K562 (cell line): ENCODE measurements at regions not wholly inside any gene's neighbourhood (a gene's known extent, or its start where the extent isn't known, plus 50 kb on each side); places are given as distances from the start of the nearest gene placed in this dataset.

Experiments used
- TF ChIP-seq, protein P1 (sequence below), 2 experiments: fragments of 450-650 bp; IDR thresholded peaks; 2 replicates each; pipeline ENCODE4 v1.6.1; 2016; ENCODE audit warnings: mild to moderate bottlenecking in 2 of 2, borderline replicate concordance in 1 of 2, low read depth in 1 of 2, moderate library complexity in 1 of 2
- TF ChIP-seq, protein P2 (sequence below): fragments of 250-450 bp; sonication (Bioruptor Pico); IDR thresholded peaks from 2 replicates; pipeline ENCODE4 v1.5.0; 2021
- TF ChIP-seq, protein P3 (sequence below): IDR thresholded peaks from 3 replicates; pipeline ENCODE4 v1.6.1; 2011; ENCODE audit warnings: borderline replicate concordance, mild to moderate bottlenecking, moderate library complexity; ENCODE audit not compliant: insufficient read length; ENCODE audit errors: extremely low read depth
- TF ChIP-seq, protein P4 (sequence below): sonication (generic); formaldehyde crosslinking; IDR thresholded peaks from 2 replicates; pipeline ENCODE4 v1.8.0; 2022; ENCODE audit warnings: missing genetic modification reagents, mild to moderate bottlenecking, moderate library complexity, borderline replicate concordance

DNA sequence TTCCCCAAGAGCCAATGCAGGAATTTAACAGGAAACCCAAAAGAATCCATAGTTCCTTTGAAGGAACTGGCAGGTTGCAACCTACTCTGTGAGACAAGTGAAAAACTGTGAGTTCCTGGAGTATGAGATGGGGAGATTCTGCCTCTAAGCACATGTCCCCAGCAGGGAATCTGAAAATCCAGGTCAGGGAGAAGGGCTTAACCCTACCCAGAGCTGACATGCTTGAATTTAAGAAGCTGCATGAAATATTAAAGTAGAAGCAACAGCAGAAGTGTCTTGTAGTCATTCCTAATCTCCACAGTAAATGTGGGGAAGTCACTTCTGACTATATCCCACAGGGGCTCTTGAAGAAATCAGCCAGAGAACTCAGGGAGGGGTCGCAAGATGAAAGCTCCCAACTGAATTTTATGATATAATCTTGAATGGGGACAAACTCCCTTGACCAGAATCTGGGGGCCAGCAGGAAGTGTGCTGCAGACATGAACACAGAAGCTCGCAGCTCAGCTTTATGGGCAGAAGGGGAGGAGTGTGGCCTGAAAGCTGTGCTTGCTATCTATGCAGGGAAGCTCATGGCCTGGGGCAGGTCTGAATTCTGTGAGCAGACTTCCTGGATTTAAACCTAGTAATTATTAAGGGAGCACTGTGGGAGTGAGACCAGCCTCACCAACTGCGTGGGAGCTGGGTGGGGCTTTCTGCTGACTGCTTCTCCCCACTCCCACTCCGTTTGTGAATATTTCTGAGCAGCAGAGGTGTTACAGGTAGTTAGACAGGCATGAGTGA is 184.1 kb upstream of the KYNU start (continued):
- TF ChIP-seq, protein P1, sequence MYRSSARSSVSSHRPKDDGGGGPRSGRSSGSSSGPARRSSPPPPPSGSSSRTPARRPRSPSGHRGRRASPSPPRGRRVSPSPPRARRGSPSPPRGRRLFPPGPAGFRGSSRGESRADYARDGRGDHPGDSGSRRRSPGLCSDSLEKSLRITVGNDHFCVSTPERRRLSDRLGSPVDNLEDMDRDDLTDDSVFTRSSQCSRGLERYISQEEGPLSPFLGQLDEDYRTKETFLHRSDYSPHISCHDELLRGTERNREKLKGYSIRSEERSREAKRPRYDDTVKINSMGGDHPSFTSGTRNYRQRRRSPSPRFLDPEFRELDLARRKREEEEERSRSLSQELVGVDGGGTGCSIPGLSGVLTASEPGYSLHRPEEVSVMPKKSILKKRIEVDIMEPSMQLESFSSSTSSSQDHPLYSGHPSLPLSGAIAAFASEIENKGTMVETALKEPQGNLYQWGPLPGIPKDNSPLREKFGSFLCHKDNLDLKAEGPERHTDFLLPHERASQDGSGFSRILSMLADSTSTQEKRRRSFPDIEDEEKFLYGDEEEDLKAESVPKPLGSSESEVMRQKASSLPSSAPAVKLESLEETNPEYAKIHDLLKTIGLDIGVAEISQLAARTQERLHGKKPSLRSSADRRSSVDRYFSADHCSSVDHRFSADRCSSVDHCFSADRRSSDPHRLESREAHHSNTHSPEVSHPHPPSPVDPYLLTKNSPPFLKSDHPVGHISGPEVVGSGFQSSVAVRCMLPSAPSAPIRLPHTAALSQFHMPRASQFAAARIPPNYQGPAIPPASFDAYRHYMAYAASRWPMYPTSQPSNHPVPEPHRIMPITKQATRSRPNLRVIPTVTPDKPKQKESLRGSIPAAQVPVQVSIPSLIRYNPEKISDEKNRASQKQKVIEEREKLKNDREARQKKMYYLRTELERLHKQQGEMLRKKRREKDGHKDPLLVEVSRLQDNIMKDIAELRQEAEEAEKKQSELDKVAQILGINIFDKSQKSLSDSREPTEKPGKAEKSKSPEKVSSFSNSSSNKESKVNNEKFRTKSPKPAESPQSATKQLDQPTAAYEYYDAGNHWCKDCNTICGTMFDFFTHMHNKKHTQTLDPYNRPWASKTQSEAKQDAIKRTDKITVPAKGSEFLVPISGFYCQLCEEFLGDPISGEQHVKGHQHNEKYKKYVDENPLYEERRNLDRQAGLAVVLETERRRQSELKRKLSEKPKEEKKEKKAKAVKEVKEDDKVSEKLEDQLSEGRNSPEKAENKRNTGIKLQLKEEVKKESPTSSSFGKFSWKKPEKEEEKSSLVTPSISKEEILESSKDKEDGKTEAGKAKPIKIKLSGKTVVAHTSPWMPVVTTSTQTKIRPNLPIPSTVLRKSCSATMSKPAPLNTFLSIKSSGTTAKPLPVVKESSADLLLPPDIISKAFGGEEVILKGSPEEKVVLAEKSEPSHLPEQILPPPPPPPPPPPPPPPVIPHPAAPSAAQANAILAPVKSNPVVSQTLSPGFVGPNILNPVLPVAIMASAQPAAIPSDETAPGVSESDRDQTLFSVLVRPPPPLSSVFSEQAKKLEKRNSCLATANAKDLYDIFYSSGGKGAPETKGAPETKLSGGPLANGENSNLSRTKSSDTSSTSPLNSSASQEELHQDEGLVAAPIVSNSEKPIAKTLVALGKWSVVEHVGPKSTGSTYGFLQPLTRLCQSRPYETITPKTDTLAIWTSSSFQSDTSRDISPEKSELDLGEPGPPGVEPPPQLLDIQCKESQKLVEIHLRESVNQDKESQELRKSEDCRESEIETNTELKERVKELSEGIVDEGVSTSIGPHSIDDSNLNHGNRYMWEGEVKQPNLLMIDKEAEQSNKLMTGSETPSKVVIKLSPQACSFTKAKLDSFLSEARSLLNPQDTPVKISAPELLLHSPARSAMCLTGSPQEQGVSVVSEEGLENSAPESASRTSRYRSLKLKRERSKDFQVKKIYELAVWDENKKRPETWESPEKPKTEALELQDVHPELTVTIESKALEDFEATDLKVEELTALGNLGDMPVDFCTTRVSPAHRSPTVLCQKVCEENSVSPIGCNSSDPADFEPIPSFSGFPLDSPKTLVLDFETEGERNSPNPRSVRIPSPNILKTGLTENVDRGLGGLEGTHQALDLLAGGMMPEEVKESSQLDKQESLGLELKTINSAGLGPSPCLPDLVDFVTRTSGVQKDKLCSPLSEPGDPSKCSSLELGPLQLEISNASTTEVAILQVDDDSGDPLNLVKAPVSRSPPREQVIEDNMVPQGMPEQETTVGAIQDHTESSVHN (IDR thresholded peaks at IDR 0.05; ENCODE audit: borderline replicate concordance in 1 of 2, low read depth in 1 of 2), result no peak
- TF ChIP-seq, protein P2, sequence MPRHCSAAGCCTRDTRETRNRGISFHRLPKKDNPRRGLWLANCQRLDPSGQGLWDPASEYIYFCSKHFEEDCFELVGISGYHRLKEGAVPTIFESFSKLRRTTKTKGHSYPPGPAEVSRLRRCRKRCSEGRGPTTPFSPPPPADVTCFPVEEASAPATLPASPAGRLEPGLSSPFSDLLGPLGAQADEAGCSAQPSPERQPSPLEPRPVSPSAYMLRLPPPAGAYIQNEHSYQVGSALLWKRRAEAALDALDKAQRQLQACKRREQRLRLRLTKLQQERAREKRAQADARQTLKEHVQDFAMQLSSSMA (CRISPR knock-in tag), result no peak
- TF ChIP-seq, protein P3, sequence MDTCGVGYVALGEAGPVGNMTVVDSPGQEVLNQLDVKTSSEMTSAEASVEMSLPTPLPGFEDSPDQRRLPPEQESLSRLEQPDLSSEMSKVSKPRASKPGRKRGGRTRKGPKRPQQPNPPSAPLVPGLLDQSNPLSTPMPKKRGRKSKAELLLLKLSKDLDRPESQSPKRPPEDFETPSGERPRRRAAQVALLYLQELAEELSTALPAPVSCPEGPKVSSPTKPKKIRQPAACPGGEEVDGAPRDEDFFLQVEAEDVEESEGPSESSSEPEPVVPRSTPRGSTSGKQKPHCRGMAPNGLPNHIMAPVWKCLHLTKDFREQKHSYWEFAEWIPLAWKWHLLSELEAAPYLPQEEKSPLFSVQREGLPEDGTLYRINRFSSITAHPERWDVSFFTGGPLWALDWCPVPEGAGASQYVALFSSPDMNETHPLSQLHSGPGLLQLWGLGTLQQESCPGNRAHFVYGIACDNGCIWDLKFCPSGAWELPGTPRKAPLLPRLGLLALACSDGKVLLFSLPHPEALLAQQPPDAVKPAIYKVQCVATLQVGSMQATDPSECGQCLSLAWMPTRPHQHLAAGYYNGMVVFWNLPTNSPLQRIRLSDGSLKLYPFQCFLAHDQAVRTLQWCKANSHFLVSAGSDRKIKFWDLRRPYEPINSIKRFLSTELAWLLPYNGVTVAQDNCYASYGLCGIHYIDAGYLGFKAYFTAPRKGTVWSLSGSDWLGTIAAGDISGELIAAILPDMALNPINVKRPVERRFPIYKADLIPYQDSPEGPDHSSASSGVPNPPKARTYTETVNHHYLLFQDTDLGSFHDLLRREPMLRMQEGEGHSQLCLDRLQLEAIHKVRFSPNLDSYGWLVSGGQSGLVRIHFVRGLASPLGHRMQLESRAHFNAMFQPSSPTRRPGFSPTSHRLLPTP, result no peak
- TF ChIP-seq, protein P4, sequence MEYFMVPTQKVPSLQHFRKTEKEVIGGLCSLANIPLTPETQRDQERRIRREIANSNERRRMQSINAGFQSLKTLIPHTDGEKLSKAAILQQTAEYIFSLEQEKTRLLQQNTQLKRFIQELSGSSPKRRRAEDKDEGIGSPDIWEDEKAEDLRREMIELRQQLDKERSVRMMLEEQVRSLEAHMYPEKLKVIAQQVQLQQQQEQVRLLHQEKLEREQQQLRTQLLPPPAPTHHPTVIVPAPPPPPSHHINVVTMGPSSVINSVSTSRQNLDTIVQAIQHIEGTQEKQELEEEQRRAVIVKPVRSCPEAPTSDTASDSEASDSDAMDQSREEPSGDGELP (CRISPR knock-in tag), result no peak
